ENCODE measurements at regions not wholly inside any gene's neighbourhood (a gene's known extent, or its start where the extent isn't known, plus 50 kb on each side); places are given as distances from the start of the nearest gene placed in this dataset.

DNA sequence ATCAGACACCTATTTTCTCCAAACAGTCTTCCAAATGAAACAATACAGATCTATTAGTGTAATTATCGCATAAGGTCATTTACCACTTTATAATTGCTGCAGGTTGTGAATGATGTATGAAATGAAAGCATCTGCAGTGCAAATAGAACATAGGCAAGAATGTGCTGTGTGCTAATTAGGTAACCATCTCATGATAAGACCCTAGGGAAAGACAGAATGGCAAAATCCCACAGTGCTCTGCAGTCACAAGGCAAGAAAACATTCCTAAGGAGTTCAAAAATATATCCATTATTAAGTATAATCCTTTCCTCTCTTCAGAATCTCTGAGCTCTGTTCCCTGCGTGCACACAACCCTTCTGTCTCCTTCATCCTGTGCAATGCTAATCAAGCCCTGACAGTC is 488.1 kb downstream of the NR4A2 start:
- no peaks in the 10 kb centered on the region for H3K9me3 Mint-ChIP-seq (ENCODE audit: unreplicated experiment)
- H3K4me1 Mint-ChIP-seq (ENCODE audit: unreplicated experiment) = no peaks in the 10 kb centered on the region
- no peak overlapping the region for H3K27ac Mint-ChIP-seq (ENCODE audit: unreplicated experiment)
- no peak for DNase-seq (ENCODE audit: low spot score)
- no peaks in the 10 kb centered on the region for H3K27me3 Mint-ChIP-seq (ENCODE audit: unreplicated experiment)
- TF ChIP-seq, protein P1, sequence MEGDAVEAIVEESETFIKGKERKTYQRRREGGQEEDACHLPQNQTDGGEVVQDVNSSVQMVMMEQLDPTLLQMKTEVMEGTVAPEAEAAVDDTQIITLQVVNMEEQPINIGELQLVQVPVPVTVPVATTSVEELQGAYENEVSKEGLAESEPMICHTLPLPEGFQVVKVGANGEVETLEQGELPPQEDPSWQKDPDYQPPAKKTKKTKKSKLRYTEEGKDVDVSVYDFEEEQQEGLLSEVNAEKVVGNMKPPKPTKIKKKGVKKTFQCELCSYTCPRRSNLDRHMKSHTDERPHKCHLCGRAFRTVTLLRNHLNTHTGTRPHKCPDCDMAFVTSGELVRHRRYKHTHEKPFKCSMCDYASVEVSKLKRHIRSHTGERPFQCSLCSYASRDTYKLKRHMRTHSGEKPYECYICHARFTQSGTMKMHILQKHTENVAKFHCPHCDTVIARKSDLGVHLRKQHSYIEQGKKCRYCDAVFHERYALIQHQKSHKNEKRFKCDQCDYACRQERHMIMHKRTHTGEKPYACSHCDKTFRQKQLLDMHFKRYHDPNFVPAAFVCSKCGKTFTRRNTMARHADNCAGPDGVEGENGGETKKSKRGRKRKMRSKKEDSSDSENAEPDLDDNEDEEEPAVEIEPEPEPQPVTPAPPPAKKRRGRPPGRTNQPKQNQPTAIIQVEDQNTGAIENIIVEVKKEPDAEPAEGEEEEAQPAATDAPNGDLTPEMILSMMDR (IDR thresholded peaks at IDR 0.05; ENCODE audit: unreplicated experiment) = no peak
- H3K36me3 Mint-ChIP-seq (ENCODE audit: low read depth, unreplicated experiment) = no peaks in the 10 kb centered on the region
- H3K4me3 Mint-ChIP-seq (ENCODE audit: unreplicated experiment) = no peak overlapping the region

DNA sequence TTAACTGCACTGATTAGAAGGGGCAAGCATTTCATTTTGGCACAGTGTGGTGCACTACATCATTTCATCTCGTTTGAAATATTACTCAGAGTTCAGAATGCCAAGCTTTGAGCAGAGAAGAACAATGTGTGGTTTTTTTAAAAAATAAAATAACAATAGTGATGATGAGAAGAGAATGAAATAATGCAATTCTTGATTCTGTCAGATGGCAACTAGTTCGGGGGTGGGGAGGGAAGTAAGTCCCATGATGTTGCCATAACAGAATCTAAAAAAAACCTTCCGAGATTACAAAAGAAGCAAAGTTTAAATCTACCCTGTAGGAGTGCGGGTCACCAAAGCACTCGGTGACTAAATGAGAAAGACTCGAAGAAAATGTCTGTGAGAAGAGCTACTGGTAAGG is 490.4 kb downstream of the NR4A2 start:
- no peak overlapping the region for H3K27ac Mint-ChIP-seq (ENCODE audit: unreplicated experiment)
- TF ChIP-seq, protein P1 (IDR thresholded peaks at IDR 0.05; ENCODE audit: unreplicated experiment) = no peak
- H3K27me3 Mint-ChIP-seq (ENCODE audit: unreplicated experiment) = no peaks in the 10 kb centered on the region
- DNase-seq (ENCODE audit: low spot score) = no peak
- no peak overlapping the region for H3K4me3 Mint-ChIP-seq (ENCODE audit: unreplicated experiment)
- H3K9me3 Mint-ChIP-seq (ENCODE audit: unreplicated experiment) = no peaks in the 10 kb centered on the region
- no peaks in the 10 kb centered on the region for H3K36me3 Mint-ChIP-seq (ENCODE audit: low read depth, unreplicated experiment)
- no peaks in the 10 kb centered on the region for H3K4me1 Mint-ChIP-seq (ENCODE audit: unreplicated experiment)

DNA sequence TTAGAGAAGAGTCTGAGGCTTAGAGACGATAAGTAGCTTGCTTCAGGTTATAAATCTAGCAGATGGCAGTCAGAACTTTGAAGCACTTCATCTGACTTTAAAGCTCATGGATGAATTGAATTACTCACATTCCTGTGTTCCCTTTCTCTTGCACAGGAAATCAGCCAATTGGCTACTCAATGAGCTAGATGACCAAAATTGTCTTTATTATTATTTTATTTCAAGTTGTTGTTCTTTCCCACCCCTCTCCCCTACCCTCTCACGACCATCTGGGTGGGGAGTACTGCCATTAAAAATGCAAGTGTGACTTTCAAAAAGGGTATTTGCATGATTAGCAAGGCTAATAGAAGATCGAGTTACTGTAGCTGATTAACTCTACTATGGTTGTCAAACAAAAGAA is 491.1 kb downstream of the NR4A2 start:
- no peaks in the 10 kb centered on the region for H3K9me3 Mint-ChIP-seq (ENCODE audit: unreplicated experiment)
- H3K36me3 Mint-ChIP-seq (ENCODE audit: low read depth, unreplicated experiment) = no peaks in the 10 kb centered on the region
- no peak overlapping the region for H3K27ac Mint-ChIP-seq (ENCODE audit: unreplicated experiment)
- H3K27me3 Mint-ChIP-seq (ENCODE audit: unreplicated experiment) = no peaks in the 10 kb centered on the region
- H3K4me1 Mint-ChIP-seq (ENCODE audit: unreplicated experiment) = no peaks in the 10 kb centered on the region
- no peak overlapping the region for H3K4me3 Mint-ChIP-seq (ENCODE audit: unreplicated experiment)
- no peak for DNase-seq (ENCODE audit: low spot score)
- TF ChIP-seq, protein P1 (IDR thresholded peaks at IDR 0.05; ENCODE audit: unreplicated experiment) = no peak

DNA sequence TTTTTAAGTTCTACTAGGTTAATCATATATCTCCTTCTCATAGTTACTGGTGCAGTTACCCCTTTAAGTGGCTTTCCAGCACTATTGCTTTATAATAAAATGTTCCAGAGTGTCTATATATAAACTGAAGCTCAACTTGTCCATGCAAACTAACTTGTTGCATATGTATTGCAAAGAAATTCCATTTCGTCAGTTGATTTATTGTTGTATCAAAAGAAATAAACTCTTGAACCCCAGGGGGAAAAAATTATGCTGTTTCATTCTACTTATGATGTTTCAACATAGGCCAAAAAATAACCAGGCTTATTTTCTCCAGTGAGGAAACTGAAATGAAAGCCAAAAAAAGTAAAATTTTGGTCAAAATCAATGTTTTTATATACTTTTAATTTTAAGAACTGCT is 491.9 kb downstream of the NR4A2 start:
- no peak overlapping the region for H3K27ac Mint-ChIP-seq (ENCODE audit: unreplicated experiment)
- no peak overlapping the region for H3K4me3 Mint-ChIP-seq (ENCODE audit: unreplicated experiment)
- H3K9me3 Mint-ChIP-seq (ENCODE audit: unreplicated experiment) = no peaks in the 10 kb centered on the region
- DNase-seq (ENCODE audit: low spot score) = no peak
- TF ChIP-seq, protein P1 (IDR thresholded peaks at IDR 0.05; ENCODE audit: unreplicated experiment) = no peak
- no peaks in the 10 kb centered on the region for H3K4me1 Mint-ChIP-seq (ENCODE audit: unreplicated experiment)
- H3K27me3 Mint-ChIP-seq (ENCODE audit: unreplicated experiment) = no peaks in the 10 kb centered on the region
- H3K36me3 Mint-ChIP-seq (ENCODE audit: low read depth, unreplicated experiment) = no peaks in the 10 kb centered on the region

DNA sequence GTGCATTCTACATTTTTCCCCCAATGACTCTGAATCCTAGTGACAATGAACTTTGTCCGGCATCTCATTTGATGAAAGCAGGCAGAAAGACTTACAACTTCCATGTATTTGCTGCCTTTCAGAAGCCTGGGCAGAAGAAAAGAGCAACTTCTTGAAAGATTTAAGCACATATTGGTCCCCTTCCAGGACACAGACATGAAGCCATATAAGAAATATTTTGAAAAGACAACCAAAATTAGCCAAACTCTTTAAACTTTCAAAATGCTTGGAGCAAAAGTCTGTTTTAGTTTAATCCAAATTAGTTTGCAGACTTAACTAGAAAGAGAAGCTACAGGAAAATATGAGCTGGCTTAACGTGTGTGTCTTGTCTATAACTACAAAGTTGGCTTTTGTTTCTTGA is 492.5 kb downstream of the NR4A2 start:
- Mint-ChIP-seq H3K36me3 (ENCODE audit: low read depth, unreplicated experiment) (no peaks in the 10 kb centered on the region), H3K27ac (ENCODE audit: unreplicated experiment) (no peak overlapping the region), H3K27me3 (ENCODE audit: unreplicated experiment) (no peaks in the 10 kb centered on the region), H3K4me1 (ENCODE audit: unreplicated experiment) (no peaks in the 10 kb centered on the region), H3K4me3 (ENCODE audit: unreplicated experiment) (no peak overlapping the region), H3K9me3 (ENCODE audit: unreplicated experiment) (no peaks in the 10 kb centered on the region)
- no peak for DNase-seq (ENCODE audit: low spot score)
- TF ChIP-seq, protein P1 (IDR thresholded peaks at IDR 0.05; ENCODE audit: unreplicated experiment) = no peak
